Hepatocyte (in vitro differentiated cells): ENCODE measurements at regions not wholly inside any gene's neighbourhood (a gene's known extent, or its start where the extent isn't known, plus 50 kb on each side); places are given as distances from the start of the nearest gene placed in this dataset.

Experiments used
- DNase-seq: peaks from one replicate; pipeline ENCODE4 v3.0.0-alpha.2; 2016; ENCODE audit warnings: low spot score
- H2AFZ ChIP-seq: fragments of 200-600 bp; sonication (generic); 2 replicates; pipeline ENCODE4 v1.6.0; 2016; ENCODE audit warnings: antibody characterized with exemption, mild to moderate bottlenecking
- H3K27ac ChIP-seq: fragments of 200-600 bp; sonication (generic); 2 replicates; pipeline ENCODE4 v1.5.1; 2016; ENCODE audit warnings: mild to moderate bottlenecking
- H3K27me3 ChIP-seq: fragments of 200-600 bp; sonication (generic); 2 replicates; pipeline ENCODE4 v1.6.1; 2016
- H3K36me3 ChIP-seq: fragments of 200-600 bp; sonication (generic); replicated peaks from 2 replicates; pipeline ENCODE4 v1.5.1; 2016; ENCODE audit warnings: low read depth; ENCODE audit not compliant: insufficient read depth
- H3K4me1 ChIP-seq: fragments of 200-600 bp; sonication (generic); 2 replicates; pipeline ENCODE4 v1.5.1; 2016; ENCODE audit warnings: mild to moderate bottlenecking, moderate library complexity; ENCODE audit not compliant: insufficient read depth
- H3K4me2 ChIP-seq: fragments of 200-600 bp; sonication (generic); 2 replicates; pipeline ENCODE4 v1.6.0; 2016
- H3K4me3 ChIP-seq: fragments of 200-600 bp; sonication (generic); 2 replicates; pipeline ENCODE4 v1.5.1; 2016; ENCODE audit warnings: mild to moderate bottlenecking
- H3K79me2 ChIP-seq: fragments of 200-600 bp; sonication (generic); 2 replicates; pipeline ENCODE4 v1.6.0; 2017; ENCODE audit warnings: mild to moderate bottlenecking
- H3K9me2 ChIP-seq: fragments of 200-600 bp; sonication (generic); replicated peaks from 2 replicates; pipeline ENCODE4 v1.6.0; 2017; ENCODE audit warnings: mild to moderate bottlenecking; ENCODE audit not compliant: insufficient read depth
- H3K9me3 ChIP-seq: fragments of 200-600 bp; sonication (generic); 2 replicates; pipeline ENCODE4 v1.5.1; 2016; ENCODE audit warnings: low read depth, mild to moderate bottlenecking
- H4K20me1 ChIP-seq: fragments of 200-600 bp; sonication (generic); 2 replicates; pipeline ENCODE4 v1.6.0; 2016; ENCODE audit warnings: mild to moderate bottlenecking; ENCODE audit not compliant: insufficient read depth, poor library complexity, severe bottlenecking
- CTCF ChIP-seq: fragments of 200-600 bp; sonication (generic); IDR thresholded peaks from 2 replicates; pipeline ENCODE4 v1.5.1; 2016; ENCODE audit warnings: antibody characterized with exemption, mild to moderate bottlenecking; ENCODE audit not compliant: poor library complexity
- EZH2 ChIP-seq: fragments of 200-600 bp; sonication (generic); IDR thresholded peaks from 2 replicates; pipeline ENCODE4 v1.6.1; 2016; ENCODE audit warnings: antibody characterized with exemption, mild to moderate bottlenecking, borderline replicate concordance
- EZH2phosphoT487 ChIP-seq: fragments of 200-600 bp; sonication (generic); IDR thresholded peaks from one replicate; pipeline ENCODE4 v1.6.1; 2018; ENCODE audit warnings: antibody characterized with exemption, mild to moderate bottlenecking, low read depth, moderate library complexity; ENCODE audit not compliant: unreplicated experiment, severe bottlenecking
- WGBS: methylation state at CpG from one replicate; pipeline ENCODE4 v1.1.6; 2016; ENCODE audit warnings: low lambda C conversion rate; ENCODE audit errors: missing lambda C conversion rate; 5-methylcytosine and 5-hydroxymethylcytosine counted together

GRCh38 chr1:116262995-116263385 lies 110.1 kb upstream of the ATP1A1 start:
- H3K36me3 ChIP-seq = no peaks in the 10 kb centered on the region
- H2AFZ ChIP-seq = no peak overlapping the region
- H3K4me3 ChIP-seq = no peak overlapping the region
- no peak overlapping the region for H3K27ac ChIP-seq
- no peak for TF ChIP-seq CTCF
- TF ChIP-seq EZH2phosphoT487 = no peak
- no peak for TF ChIP-seq EZH2
- no peaks in the 10 kb centered on the region for H3K9me3 ChIP-seq
- no peak overlapping the region for H3K4me2 ChIP-seq
- 82% methylated on average over 1 of the region's 1 CpG for WGBS
- no peaks in the 10 kb centered on the region for H3K79me2 ChIP-seq
- H3K27me3 ChIP-seq = no peaks in the 10 kb centered on the region
- H4K20me1 ChIP-seq = no peaks in the 10 kb centered on the region
- H3K9me2 ChIP-seq = no peaks in the 10 kb centered on the region
- H3K4me1 ChIP-seq = no peaks in the 10 kb centered on the region
- DNase-seq = no peak

GRCh38 chr1:116265931-116266863 lies 106.8 kb upstream of the ATP1A1 start:
- no peaks in the 10 kb centered on the region for H3K9me3 ChIP-seq
- DNase-seq = no peak
- H3K79me2 ChIP-seq = no peaks in the 10 kb centered on the region
- no peak overlapping the region for H3K27ac ChIP-seq
- no peaks in the 10 kb centered on the region for H3K9me2 ChIP-seq
- TF ChIP-seq EZH2phosphoT487 = no peak
- no peak for TF ChIP-seq CTCF
- no peak for TF ChIP-seq EZH2
- H4K20me1 ChIP-seq = no peaks in the 10 kb centered on the region
- 95% methylated on average over 6 of the region's 6 CpGs for WGBS
- no peak overlapping the region for H2AFZ ChIP-seq
- no peak overlapping the region for H3K4me2 ChIP-seq
- no peaks in the 10 kb centered on the region for H3K4me1 ChIP-seq
- H3K27me3 ChIP-seq = no peaks in the 10 kb centered on the region
- H3K4me3 ChIP-seq = no peak overlapping the region
- H3K36me3 ChIP-seq = no peaks in the 10 kb centered on the region

- Histone ChIP-seq H3K4me1 (no peaks in the 10 kb centered on the region), H3K4me2 (no peak overlapping the region), H2AFZ (no peak overlapping the region), H3K9me3 (no peaks in the 10 kb centered on the region), H3K4me3 (no peak overlapping the region), H3K9me2 (no peaks in the 10 kb centered on the region), H3K27me3 (no peaks in the 10 kb centered on the region), H3K79me2 (no peaks in the 10 kb centered on the region), H3K27ac (no peak overlapping the region), H4K20me1 (no peaks in the 10 kb centered on the region), H3K36me3 (no peaks in the 10 kb centered on the region)
- no peak for TF ChIP-seq CTCF
- TF ChIP-seq EZH2 = no peak
- no peak for TF ChIP-seq EZH2phosphoT487
- no peak for DNase-seq
- 96% methylated on average over 4 of the region's 4 CpGs for WGBS
Measured at GRCh38 chr1:116266864-116267212, 106.2 kb upstream of the ATP1A1 start.
